NCI-H128 (cell line): ENCODE measurements at regions not wholly inside any gene's neighbourhood (a gene's known extent, or its start where the extent isn't known, plus 50 kb on each side); places are given as distances from the start of the nearest gene placed in this dataset.

Experiments used
- DNase-seq: peaks from one replicate; lab custom pipeline; 2025; ENCODE audit not compliant: unreplicated experiment; lab: John Stamatoyannopoulos, UW

DNA sequence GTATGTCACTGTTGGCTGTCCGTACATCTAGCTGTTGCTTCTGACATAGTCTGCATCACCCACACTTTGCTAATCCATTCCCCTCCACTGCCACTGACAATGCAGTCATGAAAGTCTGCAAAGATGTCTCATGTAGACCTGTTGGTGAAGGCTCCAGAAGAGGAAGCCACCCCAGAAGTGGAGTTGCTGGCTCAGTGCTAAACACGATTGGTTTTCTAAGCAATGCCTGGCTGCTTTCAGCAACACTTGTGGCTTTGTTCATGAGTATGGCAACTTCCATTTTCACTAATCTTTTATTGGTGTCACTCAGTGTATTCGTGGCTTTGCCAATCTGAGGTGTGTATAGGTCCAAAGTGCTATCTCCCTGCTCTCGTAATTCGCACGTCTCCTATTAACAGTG, 288.1 kb downstream of the GADD45G start:
- no peak for DNase-seq

DNA sequence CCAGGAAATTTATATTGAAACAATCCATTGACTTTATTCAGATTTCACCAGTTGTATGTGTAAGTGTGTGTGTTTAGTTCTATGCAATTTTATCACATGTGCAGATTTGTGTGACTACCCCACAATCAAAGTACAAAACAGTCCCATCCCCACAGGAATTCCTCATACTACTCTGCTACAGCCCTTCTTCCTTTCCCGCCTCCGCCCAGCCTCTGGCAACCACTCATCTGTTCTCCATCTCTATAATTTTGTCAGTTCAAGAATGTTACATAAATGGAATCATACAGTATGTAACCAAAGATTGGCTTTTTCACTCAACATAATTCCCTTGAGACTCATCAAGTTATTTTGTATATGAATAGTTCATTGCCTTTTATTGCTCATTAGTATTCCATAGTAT, 289.1 kb downstream of the GADD45G start:
- DNase-seq, result no peak

DNA sequence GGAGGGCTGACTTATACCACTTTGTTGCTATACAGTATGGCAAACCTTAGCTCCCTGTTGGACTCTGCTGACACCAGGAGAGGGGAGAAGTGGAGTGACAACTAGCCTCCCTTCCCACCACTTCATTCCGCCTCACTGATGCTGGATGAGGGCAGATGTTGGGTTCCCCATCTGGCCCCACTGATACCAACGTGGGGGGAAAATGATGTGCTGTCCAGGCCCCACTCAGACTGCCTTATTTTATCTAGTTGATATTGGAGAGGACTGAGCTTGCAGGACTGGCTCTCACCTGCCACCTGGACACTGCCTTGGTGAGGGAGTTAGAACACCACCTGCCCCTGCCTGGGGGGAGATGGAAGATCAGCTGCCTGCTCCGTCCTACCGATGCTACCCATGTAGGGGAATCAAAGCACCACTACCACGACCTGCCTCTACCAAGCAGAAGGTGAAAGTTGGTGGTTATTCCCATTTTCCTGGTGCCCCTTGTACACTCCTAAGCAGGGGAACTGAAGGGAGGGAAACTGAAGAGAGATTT, 292.1 kb downstream of the GADD45G start:
- DNase-seq, result no peak

DNA sequence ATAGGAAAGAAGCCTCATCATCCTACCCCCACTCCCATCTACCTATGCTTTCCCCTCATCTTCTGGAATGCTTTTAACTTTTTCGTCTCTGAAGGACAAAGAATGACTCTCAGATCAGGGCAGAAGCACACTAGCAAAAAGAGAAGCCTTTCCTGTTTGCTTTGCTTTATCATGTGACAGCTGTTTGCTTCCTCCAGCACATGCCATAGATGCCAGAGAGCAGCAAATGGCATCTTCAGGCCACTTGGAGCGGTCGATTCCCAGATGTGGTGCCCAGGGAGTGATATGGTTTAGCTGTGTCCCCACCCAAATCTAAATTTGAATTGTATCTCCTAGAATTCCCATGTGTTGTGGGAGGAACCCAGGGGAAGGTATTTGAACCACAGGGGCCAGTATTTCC, 294.8 kb downstream of the GADD45G start:
- DNase-seq, result no peak

DNA sequence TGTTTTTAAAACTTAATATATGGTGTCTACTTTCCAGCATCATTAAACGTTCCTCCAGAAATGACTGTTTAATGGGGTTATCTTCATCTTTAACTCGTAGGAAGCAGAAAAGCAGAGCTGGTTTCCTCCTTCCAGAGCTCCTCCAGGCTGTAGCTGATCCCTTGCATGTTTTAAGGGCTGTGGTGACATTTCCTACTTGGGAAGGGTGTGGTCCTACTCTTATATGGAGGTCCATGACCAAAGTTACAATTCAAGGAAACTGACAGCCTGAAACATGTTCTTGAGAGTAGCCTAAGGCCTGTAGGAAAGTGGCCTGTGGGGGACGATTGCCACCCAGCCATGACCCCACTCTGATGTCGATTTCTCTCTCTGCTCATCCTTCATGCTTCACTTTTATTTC, 297.1 kb downstream of the GADD45G start:
- no peak for DNase-seq

DNA sequence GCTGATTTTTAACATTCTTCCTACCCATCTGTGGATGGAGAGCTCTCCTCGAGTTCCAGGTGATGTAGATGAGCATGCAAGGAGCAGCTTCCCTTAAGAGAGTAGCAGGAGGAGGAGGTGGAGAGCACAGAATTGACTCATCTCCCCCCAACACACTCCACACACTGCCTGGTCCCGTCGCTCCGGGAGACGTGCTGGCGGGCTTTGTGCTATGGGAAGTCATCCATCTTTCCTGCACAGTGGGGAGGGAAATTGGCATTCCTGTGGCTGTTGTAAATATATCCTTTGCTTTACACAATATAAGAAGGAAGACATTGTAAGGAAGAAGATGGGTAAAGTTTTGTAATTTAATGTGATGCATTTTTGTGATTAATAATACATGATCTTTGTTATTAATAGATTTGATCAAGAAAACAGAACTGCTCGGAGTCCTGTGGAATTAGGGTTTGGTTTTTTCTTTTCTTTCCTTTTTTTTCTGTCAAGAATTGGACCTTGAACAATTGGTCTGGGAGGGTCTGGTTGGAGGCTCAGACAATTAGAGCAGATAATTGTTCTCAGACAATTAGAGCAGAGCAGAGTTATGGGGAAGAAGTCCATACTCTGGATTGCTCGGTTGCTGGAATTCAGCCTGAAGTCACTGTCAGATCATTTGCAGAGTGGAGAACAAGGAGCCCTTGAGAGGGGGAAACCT, 297.8 kb downstream of the GADD45G start:
- DNase-seq, result no peak

DNA sequence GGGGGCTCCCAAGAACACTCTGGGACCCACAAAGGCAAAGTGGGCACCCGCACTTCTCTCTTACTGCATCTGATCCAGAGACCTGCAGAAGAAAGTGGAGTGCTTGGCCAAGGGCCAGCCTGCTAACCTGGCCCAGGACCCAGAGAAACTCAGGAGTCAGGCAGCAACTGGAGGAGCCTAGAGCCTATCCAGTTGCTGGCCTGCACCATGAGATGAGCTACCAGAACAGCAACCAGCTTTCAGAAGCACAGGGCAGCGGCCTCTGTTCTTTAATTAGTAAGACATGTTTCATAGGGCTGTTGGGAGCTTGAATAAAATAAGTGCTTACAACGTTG, 298.3 kb downstream of the GADD45G start:
- no peak for DNase-seq

DNA sequence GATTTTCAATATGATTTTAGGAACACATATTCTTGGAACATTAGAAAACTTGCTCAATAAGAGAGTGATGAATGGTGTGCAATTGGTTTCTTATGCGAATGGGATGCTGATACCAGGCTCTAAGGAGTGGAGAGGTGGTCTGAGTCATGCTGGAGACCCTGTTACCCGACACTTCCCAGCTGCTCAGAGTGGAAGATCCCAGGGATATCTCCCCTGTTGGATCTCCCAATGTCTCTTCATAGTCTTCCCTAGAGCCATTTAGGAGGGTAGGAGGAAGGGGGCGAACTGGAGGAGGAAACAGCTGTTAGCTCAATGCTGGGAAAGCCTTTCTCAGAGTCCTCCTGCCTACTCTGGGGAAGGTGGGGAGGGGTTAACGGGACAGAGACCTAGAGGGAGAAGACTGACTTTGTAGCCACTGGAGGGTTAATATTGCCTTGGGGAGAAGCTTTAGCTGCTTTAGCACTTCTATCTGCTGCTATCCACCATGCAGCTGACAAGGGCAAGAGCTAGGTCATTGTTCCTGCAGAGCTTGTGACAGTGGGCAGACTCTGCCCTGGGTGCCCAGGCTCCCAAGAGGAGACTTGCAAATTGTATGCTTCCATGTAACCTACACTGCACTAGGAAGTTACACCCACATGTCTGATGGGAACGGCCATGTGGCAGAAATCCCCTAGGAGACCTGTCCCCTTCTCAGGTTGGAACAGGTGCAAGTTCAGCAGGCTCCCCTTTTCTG, 301.0 kb downstream of the GADD45G start:
- no peak for DNase-seq

DNA sequence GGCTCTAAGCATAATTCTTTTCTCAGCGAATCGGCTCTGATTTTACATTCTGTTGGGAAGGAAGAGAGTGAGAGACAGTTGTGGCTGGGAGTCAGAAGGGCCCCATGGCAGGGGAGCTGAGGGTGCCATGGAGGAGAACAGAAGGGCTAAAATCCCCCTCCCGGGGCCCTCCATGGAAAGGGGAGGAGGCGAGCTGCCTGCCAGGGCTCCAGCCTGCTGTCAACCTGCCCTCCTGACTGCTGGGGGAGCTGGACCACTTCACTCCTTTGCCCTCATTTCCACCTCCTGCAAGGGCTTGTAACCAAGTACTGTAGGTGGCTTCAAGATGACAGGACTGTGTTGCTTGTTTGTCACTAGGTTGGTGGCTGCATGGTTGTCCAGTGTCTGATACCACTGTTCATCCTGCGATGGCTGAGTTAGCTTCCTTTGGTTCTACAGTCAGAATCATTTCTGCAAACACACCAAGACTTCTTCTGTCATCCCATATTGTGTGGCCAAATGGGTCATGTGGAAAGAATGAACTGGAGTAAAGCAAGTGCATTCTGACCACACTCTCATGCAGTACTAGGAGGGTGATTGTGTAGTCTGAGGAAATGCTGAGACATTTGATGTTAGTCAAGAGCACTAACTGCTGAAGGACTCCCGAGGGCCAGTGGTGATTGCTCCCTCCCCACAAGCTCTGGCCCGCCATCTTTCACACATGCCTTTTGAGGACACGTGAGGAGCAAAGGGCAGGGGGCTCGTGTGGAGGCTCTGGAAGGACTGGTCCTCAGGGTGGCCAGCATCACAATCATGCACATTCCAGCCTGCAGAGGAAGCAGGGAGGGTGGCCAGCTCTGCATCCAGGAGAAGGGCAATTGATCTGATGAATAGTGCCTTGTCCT, 307.2 kb downstream of the GADD45G start:
- no peak for DNase-seq

DNA sequence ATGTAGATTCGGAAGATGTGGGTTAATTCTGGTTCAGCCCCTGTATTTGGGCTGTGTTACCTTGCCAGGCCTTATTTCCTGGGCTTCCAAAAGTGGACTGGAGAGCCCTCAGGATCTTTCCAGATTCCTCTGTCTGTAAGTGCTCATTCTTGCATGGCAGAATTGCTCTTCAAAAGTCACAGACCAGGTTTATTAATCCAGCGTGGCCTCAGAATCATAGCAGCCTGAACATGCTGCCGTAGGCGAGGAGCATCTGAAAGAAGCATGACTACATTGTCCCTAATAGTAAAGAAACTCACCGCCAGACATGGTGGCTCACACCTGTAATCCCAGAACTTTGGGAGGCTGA, 307.8 kb downstream of the GADD45G start:
- DNase-seq, result no peak

DNA sequence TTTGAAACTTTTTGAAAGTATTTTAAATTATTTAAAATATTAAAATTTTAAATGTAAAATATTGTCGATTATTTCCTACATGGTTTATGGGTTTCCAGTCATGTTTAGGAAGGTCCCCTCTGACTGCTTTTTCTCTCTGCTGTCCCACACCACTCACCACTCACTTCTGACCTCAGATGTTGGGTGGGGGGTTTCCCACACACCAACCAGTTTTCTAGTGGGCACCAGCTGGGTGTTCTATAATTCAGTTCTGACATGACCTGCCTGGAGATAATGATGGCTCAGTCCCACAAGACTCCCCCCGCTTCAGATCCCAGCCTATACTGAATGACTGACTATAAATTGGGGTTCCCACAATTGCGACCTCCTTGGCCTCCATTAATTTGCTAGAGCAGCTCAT, 310.4 kb downstream of the GADD45G start:
- no peak for DNase-seq

DNA sequence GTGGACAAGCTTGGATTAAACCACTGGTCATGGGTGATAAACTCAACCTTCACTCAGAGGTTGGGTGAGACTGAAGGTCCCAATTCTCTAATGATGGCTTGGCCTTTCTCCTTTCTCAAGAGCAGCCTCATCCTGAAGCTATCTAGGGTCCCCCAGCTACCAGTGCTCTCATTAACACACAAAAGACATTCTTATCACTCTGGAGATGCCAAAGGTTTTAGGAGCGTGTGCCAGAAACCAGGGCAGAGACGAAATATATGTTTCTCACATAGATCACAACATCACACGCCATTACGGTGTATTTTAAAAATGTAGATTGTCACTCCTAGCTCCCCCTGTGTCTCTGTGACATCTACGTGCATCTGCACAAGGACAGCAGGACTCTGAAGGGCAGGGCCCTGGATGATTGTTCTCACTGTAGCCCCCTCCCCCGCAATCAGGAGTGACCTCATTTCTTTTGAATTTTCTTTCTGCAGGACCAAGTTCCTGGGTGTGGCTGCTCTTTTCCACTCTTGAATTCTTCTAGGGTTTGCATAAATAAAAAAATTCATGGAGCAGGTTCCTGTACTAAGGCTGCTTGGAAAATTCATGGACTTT, 311.3 kb downstream of the GADD45G start:
- no peak for DNase-seq

DNA sequence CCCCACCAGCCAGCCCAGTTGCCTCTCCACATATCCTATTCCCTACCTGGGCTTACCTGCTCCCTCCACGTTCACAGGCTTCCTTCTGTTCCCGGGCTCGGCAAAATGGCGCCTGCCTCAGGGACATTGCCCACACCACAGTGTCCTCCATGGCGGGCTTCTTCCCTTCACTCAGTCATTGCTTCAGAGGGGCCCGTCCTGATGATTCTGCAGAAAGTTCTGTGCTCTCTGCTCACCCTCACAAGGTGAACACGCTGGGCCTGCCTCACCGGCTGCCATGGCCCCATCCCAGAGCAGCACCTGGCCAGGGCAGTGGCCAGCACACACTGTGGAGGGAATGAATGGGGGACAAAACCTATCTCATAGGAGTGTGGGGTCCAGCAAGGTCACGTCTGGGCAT, 313.0 kb downstream of the GADD45G start:
- no peak for DNase-seq

DNA sequence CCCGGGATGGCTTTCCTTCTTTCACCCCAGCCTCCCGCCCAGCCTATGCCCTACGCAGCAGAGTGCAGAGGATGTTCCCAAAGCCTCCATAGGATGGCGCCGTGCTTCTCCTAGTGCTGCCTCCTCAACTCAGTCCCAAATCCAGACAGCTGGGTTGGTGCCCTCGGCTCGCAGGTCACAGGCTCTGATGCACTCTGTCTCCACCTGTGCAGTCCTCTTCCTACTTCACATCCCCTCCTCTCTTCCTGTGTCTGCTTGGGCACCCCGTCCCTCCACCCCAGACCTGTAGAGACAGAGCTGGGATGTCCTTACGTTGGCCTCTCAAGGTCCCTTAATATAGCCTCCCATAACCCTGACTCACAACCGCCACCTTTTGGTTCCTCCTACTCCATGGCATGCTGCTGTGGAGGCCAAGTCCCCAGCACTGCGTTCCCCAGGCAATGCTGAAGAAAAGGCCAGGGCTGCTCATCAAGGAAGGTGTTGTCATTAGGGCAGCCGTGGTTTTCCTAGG, 314.4 kb downstream of the GADD45G start:
- no peak for DNase-seq

DNA sequence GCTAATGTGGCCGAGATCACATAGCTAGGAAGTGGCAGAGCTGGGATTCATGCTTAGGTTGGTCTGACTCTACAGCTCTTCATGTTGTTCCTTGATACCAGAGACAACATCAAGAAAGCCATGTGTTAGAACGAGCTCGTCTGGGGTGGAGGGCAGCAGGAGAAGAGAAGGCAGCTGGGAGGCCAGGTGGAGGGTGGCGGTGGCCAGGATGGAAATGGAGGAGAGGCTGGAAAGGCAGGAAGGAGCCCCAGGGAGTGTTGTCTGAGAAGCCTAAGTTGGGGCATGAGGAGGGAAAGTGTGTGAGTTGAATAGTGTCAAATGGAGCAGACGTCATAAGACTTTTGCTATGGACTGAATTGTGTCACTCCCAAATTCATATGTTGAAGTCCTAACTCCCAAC, 315.3 kb downstream of the GADD45G start:
- DNase-seq, result no peak

DNA sequence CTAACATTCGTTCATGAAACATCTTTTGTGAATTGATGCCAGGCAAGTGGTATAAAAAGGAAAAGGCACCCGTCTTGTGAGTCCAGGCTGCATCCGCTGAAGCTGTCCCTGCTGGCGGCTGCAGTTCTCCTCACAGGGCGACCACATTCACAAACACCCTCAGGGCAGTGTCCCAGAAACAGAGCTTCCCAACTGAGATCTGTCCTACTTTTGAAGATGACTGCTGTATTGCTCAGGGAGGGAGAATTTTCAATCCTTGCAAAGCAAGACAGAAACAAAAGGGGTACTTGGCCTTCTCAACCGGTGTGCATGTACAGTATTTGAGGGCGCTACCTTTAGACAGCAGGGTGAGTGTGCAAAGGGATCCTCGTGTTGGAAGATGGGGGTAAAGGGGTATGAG, 316.1 kb downstream of the GADD45G start:
- no peak for DNase-seq

DNA sequence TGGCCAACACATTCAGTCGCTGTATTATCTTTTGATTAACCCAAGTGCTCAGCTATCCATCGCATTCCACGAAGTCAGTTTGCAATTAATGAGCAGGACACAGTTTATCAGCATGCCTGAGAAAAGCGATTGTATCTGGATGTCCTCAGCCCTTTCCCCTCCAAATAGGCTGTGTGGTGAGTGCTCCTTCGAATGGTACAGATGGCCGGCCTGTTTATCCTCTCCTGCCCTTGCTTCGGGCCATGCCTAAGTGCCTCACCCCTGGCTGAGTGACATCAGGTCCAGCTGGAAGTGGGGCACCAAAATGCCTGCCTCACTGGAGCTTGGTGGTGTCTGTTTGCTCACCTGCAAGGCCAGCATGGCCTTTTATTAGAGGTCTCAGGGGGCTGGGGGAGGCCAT, 317.3 kb downstream of the GADD45G start:
- no peak for DNase-seq

DNA sequence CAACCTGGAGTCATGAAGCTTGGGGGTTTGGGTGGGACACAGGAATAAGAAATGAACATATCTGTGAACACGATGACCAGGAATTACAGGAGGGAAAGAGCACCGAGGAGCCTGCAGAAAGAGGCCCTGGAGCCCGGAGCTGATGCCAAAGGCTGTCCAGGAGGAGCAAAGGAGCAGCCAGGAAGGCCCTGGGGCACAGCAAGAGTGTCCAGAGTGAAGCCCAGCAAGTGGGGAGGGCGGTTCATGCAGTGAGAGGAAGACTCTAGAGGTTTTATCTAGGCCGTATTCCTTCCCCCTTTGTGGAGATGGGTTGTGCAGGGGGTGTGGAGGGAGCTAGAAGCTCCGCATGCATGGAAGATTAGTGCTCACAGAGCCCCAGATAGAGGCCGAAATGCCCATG, 318.4 kb downstream of the GADD45G start:
- no peak for DNase-seq

DNA sequence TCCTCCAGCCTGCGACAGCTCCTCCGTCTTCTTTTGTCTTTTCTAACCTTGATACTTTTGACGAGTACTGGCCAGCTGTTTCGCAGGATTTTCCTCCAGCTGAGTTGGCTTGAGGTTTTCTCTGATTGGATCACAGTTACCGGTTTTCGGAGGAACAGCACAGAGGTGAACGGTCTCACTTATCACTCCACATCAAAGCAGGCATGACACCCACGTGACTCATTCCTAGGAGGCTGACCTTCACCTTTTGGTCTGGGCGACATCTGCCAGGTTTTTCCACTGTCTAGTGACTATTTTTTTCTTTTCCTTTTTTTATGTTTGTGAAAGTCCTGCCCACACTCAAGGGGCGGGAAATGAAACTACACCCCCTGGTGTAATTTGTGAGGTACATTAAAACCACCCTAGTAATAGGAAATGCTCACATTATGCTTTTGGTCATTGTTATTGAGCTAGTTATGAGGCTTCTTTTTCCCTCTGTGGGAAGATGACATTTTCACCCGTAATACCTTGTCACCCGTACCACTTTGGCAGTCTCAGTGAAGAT, 319.2 kb downstream of the GADD45G start:
- DNase-seq, result no peak

DNA sequence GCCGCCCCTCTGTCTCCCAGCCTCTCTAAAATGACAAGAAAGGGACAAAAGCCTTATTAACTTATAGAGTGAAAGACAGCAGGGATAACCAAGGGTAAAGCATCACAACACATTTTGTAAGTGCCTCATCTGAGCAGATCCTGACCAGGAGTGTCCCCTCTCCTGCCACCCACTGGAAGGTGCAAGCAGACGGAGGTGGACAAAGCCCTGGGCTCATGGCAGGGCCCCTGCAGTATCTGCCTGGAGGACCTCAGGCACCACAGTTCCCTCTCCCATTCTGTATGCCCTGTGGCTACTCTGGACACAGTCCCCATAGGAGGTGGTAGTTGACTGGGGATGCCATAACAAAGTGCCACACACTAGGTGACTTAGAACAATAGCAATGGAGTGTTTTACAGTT, 319.8 kb downstream of the GADD45G start:
- no peak for DNase-seq

DNA sequence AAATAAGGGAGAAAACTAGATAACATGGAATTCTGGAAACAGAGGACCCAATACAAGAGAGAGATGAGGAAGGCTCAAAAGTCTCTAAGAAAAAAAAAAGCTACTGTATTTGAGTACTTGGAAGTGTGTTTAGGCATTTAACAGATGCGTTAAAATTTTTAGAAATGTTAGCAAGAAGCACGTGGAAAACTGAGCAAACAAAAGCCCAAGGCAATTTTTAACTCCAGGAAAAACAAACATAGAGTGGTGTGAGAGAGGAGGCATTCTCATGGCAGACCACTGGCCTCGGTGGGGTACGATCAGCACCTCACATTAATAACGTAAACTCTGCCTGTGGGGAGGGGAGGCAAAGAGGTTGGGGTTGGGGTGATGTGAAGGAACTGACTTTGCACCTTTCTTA, 321.4 kb downstream of the GADD45G start:
- no peak for DNase-seq
